GM21528 (cell line): ENCODE measurements at regions not wholly inside any gene's neighbourhood (a gene's known extent, or its start where the extent isn't known, plus 50 kb on each side); places are given as distances from the start of the nearest gene placed in this dataset.

Source experiments
- ATAC-seq: cut with Tn5 transposase; IDR thresholded peaks from one replicate; pipeline ENCODE4 v1.9.1; 2021; ENCODE audit warnings: mild to moderate bottlenecking, moderate library complexity; ENCODE audit not compliant: unreplicated experiment, low FRiP score

- no peak for ATAC-seq
These were observed 398.8 kb downstream of the GALR1 start for GRCh38 chr18:77648411-77648810.

GRCh38 chr18:77650799-77651385 lies 401.2 kb downstream of the GALR1 start:
- peak; percentile 77 for ATAC-seq

DNA sequence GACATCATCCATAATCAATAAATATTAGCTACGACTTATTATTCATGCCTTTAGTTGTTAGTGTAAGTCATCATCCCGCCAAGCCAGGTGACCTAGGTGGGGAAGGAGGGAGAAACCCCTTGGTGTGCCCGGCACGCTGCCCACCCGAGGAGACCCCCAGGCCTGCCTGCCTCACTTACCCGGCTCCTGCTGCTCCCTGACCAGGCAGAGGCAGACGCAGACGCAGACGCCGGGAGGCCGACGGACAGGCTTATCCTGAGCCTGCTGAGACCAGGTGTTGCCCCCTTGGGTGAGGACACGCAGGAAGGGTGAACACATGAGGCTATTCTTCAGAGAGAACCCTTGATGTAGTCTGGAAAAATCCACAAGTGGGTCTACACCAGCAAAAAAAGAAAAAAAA lies 401.8 kb downstream of the GALR1 start:
- no peak for ATAC-seq

GRCh38 chr18:77653792-77654191 lies 404.1 kb downstream of the GALR1 start:
- ATAC-seq: no peak

GRCh38 chr18:77654302-77654701 lies 404.7 kb downstream of the GALR1 start:
- no peak for ATAC-seq

DNA sequence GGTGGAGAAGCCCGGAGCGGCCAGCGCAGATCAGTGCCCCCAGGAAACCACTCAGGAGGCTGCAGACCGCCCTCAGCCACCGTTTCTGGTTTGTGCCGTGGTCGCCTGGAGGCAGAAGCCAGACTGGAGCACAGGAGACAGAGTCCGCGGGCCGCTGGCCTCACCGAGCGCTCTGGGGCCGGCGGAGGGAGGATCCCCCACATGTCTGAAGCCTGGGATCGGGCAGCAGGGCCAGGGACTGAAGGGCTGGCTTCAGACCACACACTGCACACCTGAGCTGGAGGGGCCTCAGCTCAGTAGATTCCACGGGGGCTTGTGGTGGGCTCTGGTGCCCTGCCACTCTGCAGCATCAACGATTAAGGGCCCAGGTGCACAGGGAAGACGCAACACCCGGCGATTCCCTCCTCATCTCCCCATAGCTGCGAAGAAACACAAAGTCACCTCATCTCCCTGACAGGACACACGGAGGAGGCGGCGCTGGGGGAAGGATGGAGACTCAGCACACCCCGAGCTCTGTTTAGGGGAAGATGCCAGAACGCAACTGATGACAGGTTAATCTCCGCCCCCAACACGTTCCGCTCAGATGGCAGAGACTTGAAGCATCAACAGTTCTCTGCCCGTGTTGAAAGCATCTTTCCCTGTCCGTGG lies 408.1 kb downstream of the GALR1 start:
- no peak for ATAC-seq

GRCh38 chr18:77658299-77658662 lies 408.6 kb downstream of the GALR1 start:
- ATAC-seq: no peak

DNA sequence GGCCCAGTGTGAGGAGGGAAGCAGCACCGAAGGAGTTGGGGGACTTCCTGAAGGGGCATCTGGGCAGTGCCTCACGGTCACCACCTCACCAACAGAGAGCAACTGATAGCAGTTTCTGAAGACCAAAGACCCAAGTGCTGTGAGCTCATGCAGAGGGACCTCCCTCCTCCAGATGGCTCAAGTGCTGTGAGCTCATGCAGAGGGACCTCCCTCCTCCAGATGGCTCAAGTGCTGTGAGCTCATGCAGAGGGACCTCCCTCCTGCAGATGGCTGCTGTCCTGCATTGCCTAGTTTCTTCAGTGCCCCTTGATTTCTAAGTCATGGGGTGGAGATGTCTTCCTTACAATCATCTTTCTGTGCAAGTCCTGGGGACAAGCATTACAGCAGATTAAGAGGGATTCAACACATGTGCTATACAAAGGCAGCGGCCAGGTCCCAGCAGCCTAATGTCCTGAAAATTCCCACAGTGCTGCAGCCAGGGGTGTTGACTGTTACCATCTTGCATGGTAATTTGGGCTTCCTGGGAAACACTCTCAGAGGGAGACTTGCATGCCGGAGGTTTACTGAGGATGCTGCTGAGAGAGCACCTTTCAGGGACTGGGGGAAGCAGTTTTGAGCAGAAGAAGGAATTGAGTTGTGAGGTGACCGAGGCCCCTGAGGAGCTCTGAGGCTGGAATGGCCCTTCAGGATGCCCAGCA lies 409.3 kb downstream of the GALR1 start:
- ATAC-seq: no peak

- ATAC-seq: no peak
These were observed 417.0 kb downstream of the GALR1 start for GRCh38 chr18:77666613-77667012.

DNA sequence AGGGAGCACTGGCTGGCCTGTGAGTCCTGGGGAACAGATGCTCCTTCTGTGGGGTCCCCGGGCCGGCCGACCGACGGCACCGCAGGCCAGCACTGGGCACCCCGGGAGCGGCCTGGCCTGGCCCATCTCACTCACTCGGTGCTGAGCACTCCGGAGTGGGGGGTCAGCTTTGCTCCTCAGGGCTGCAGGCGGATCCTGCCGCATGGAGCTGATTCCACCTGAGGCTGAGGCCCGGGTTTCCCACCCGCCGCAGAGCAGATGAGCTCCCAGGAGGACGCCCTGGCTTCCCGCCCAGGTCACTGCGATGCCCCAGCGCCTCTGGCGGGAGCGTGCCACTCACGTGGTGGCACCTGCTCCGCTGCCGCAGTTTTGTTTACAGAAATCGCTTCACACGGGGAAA lies 418.6 kb downstream of the GALR1 start:
- ATAC-seq: no peak

DNA sequence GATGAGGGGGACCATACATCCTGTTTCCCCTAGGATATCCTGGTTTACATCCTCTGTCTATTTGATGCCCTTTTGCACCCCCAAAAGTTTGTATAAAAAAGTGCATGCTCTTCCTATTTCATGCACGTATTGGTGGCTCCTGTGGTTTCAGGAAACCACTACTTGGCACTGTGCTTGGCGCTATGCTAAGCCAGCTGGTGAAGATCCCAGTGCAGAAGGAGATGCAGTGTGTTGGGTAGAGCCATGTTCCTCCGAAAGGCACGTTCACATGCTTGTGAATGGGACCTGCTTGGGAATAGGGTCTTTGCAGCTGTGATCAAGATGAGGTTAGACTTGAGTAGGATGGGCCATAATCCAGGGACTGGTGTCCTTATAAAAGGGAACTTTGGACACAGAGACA lies 419.7 kb downstream of the GALR1 start:
- ATAC-seq: no peak

GRCh38 chr18:77671456-77672167 lies 422.0 kb downstream of the GALR1 start:
- ATAC-seq: no peak

- ATAC-seq: no peak
These were observed 427.3 kb downstream of the GALR1 start for GRCh38 chr18:77676910-77677309.

- ATAC-seq: no peak
These were observed 427.9 kb downstream of the GALR1 start for GRCh38 chr18:77677536-77677935.

DNA sequence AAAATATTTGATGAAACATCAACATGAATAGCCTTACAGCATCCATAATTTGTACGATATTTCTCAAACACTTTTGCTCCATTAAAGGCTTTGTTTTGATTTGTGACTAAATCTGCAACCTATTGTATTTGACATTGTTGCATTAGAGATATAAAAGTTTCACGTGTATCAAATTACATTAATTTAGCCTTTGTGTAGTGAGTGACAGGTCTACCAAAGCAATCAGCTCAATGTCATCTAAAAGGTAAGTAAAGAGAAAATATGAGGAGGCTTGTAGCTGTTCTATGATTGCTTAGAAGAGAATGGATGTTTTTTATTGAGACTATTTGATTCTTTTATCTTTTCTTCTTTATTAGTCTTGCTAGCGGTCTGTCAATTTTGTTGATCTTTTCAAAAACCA lies 430.2 kb downstream of the GALR1 start:
- no peak for ATAC-seq

- no peak for ATAC-seq
These were observed 450.4 kb downstream of the GALR1 start for GRCh38 chr18:77700051-77700450.

DNA sequence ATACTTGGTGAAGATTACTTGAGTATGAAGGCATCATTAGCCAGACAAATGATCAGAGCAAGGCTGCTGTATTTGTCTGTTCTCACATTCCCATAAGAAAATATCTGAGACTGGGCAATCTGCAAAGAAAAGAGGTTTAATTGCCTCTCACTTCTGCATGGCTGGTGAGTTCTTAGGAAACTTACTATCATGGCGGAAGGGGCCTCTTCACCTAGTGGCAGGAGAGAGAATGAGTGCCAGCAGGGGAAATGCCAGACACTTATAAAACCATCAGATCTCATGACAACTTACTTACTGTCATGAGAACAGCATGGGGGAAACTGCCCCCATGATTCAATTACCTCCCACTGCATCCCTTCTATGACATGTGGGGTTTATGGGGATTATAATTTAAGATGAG lies 452.3 kb downstream of the GALR1 start:
- ATAC-seq: no peak

DNA sequence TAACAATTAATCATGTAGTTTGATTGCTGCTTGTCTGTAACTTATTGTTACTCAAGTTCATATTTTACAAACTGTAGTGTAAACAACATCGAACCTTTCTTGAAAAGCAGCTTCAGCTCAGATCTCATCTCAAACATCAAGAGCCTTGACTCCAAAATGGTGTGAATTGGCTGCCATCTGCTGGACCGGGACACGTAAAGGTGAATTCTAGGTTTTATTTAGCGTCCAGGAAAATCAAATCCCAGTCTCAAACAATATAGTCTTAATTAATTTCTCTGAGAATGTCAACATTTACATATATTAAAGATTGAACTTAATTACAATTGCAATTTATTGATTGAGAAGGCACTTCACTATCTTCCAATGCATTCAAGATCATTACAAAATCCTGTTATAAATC lies 453.0 kb downstream of the GALR1 start:
- no peak for ATAC-seq

GRCh38 chr18:77705301-77705700 lies 455.7 kb downstream of the GALR1 start:
- no peak for ATAC-seq

DNA sequence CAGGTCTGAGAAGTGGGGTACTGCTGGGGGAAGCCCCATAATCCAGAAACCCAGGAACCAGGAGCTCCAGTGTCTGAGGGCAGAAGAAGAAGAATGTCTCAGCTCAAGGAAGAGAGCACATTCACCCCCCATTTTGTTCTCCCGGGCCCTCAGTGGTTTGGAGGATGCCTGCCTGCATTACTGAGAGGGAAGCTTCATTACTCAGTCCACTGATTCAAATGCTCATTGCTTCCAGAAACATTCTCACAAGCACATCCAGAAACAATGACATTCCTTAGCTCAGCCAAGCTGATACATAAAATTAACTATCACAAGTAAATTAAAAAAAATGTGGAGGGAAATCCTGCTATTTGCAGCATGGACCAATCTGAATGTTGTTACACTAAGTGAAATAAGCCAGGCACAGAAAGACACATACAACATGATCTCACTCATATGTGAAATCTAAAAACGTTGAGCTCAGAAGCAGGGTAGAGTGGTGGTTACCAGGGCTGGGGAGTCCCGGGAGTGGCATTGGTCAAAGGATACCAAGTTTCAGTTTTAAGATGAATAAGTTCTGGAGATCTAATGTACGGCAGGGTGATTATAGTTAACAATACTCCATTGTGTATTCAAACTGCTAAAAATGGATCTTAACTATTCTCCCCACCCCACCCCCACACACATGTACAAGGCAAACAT lies 459.3 kb downstream of the GALR1 start:
- no peak for ATAC-seq

GRCh38 chr18:77711096-77711495 lies 461.4 kb downstream of the GALR1 start:
- no peak for ATAC-seq
